ENCODE measurements at regions not wholly inside any gene's neighbourhood (a gene's known extent, or its start where the extent isn't known, plus 50 kb on each side); places are given as distances from the start of the nearest gene placed in this dataset.

DNA sequence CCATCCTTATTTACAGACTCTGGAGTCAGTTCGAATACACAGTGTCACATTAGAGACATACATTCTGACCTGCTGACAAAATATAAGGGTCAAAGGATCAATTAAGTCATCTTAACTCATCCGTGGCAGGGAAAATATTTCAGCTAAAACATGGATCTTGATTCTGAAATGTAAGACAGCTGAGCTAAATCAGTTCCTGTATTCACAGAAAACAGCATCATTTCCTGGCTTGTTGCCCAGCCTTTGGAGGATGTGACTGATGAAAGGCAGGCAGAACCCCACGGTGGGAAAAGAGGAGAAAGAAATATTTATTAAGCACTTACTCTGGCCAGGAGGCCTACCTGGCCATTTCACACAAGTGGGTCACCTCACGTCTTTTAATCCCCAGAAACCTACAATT is 101.9 kb downstream of the GAS2L3 start:
- H2AFZ ChIP-seq (ENCODE audit: low read depth, low read length) = no peak overlapping the region
- CTCF ChIA-PET = interaction anchor here (0.6 to 1.0 kb wide), 3 partner anchors 12 to 65 kb away, joined by 3 to 4 read pairs (median 3); no protein-coding TSS in a partner anchor
- peak; percentile 67 for FAIRE-seq

DNA sequence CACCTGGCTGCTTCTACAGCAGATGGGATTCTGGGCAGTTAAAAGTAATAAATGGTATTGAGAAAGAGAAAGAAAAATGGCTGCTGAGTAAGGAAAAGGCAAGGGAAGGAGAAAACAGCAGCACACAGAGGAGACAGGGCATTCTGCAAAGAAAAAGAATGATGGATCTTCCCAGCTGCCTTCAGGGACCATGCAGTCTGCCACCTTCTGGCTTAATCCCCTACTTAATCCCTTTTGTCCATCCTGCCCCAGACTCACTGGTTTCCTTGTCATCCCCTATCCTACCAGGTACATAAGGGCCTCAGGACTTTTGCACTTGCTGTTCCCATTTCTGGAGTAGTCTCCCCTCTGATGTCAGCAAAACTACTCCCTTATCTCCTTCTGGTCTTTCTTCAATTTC is 107.6 kb downstream of the GAS2L3 start:
- Histone ChIP-seq H3K9me3 (replicated peaks; ENCODE audit: control insufficient read depth, insufficient read depth, low read length) (no peaks in the 10 kb centered on the region), H3K27ac (ENCODE audit: insufficient read depth, low read depth, low read length) (no peak overlapping the region), H3K9ac (replicated peaks; ENCODE audit: extremely low read depth, insufficient read depth, low read length) (no peak overlapping the region), H2AFZ (ENCODE audit: low read depth, low read length) (no peak overlapping the region), H3K4me2 (ENCODE audit: insufficient read depth, low read length) (no peak overlapping the region), H3K27me3 (ENCODE audit: control insufficient read depth in 2 of 2, insufficient read depth in 2 of 2, low read length in 2 of 2) (peaks cover 0 to 2% of the 10 kb centered on the region in 2 experiments), H3K4me1 (ENCODE audit: control insufficient read depth, extremely low read depth, insufficient read depth, low read length) (no peaks in the 10 kb centered on the region), H3K4me3 (replicated peaks in 1 of 3; ENCODE audit: insufficient read depth in 1 of 3, low read depth in 1 of 3, low read length in 3 of 3) (no peak overlapping the region), H3K36me3 (ENCODE audit: control insufficient read depth in 2 of 2, extremely low read depth in 1 of 2, insufficient read depth in 2 of 2, low read length in 2 of 2) (no peaks in the 10 kb centered on the region), H3K79me2 (ENCODE audit: control insufficient read depth, insufficient read depth, low read length) (no peaks in the 10 kb centered on the region), H4K20me1 (replicated peaks; ENCODE audit: control insufficient read depth, extremely low read depth, insufficient read depth, low read length) (no peaks in the 10 kb centered on the region), H3K9me1 (replicated peaks; ENCODE audit: control insufficient read depth, extremely low read depth, insufficient read depth, low read length) (no peaks in the 10 kb centered on the region)
- dilution Hi-C loops (cut with MboI; ENCODE audit: extremely low pct_ligation_motif_present, low sequenced_read_pairs) = no loop called here
- ChIA-PET POLR2A (no interaction called here), CTCF (interaction anchor here (1.8 kb wide), 1 partner anchor 9 kb away, joined by 4 read pairs; no protein-coding TSS in a partner anchor)
- FAIRE-seq (no peak), DNase-seq (ENCODE audit: low read depth, low spot score) (no peak)
- intact Hi-C loops (cut with micrococcal nuclease) = no loop called here
- no TSS peak for BruUV-seq (replicated peaks)
- TF ChIP-seq MYC (IDR thresholded peaks at IDR 0.05; ENCODE audit: low read depth, low read length) (no peak), POLR2A (IDR thresholded peaks at IDR 0.05; ENCODE audit: low read depth, low read length) (no peak), JUN (IDR thresholded peaks at IDR 0.05; ENCODE audit: borderline replicate concordance, insufficient read depth, insufficient read length, low read depth) (no peak), FOS (IDR thresholded peaks at IDR 0.05; ENCODE audit: borderline replicate concordance, insufficient read depth, low read length) (no peak), EZH2 (IDR thresholded peaks at IDR 0.05; ENCODE audit: borderline replicate concordance, low read depth, low read length, severe bottlenecking) (no peak), GATA2 (IDR thresholded peaks at IDR 0.05; ENCODE audit: insufficient read depth, insufficient read length, low read depth, low read length) (no peak), POLR2AphosphoS5 (IDR thresholded peaks at IDR 0.05; ENCODE audit: insufficient read depth, low read depth, low read length) (no peak)
- TF ChIP-seq, protein P1, sequence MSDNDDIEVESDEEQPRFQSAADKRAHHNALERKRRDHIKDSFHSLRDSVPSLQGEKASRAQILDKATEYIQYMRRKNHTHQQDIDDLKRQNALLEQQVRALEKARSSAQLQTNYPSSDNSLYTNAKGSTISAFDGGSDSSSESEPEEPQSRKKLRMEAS (IDR thresholded peaks at IDR 0.05; ENCODE audit: insufficient read depth, insufficient read length) = no peak
- TF ChIP-seq, protein P2, sequence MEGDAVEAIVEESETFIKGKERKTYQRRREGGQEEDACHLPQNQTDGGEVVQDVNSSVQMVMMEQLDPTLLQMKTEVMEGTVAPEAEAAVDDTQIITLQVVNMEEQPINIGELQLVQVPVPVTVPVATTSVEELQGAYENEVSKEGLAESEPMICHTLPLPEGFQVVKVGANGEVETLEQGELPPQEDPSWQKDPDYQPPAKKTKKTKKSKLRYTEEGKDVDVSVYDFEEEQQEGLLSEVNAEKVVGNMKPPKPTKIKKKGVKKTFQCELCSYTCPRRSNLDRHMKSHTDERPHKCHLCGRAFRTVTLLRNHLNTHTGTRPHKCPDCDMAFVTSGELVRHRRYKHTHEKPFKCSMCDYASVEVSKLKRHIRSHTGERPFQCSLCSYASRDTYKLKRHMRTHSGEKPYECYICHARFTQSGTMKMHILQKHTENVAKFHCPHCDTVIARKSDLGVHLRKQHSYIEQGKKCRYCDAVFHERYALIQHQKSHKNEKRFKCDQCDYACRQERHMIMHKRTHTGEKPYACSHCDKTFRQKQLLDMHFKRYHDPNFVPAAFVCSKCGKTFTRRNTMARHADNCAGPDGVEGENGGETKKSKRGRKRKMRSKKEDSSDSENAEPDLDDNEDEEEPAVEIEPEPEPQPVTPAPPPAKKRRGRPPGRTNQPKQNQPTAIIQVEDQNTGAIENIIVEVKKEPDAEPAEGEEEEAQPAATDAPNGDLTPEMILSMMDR (IDR thresholded peaks at IDR 0.05; ENCODE audit: extremely low read depth in 1 of 2, insufficient read depth in 1 of 2, low read depth in 1 of 2, low read length in 2 of 2) = no peak

More for the DNA sequence above, 101.9 kb downstream of the GAS2L3 start:
- dilution Hi-C loops (cut with MboI; ENCODE audit: extremely low pct_ligation_motif_present, low sequenced_read_pairs) = no loop called here
- Histone ChIP-seq H3K79me2 (ENCODE audit: control insufficient read depth, insufficient read depth, low read length) (no peaks in the 10 kb centered on the region), H3K9me1 (replicated peaks; ENCODE audit: control insufficient read depth, extremely low read depth, insufficient read depth, low read length) (no peaks in the 10 kb centered on the region), H3K27ac (ENCODE audit: insufficient read depth, low read depth, low read length) (no peak overlapping the region), H3K27me3 (ENCODE audit: control insufficient read depth in 2 of 2, insufficient read depth in 2 of 2, low read length in 2 of 2) (peaks cover 0 to 3% of the 10 kb centered on the region in 2 experiments), H3K9me3 (replicated peaks; ENCODE audit: control insufficient read depth, insufficient read depth, low read length) (no peaks in the 10 kb centered on the region), H4K20me1 (replicated peaks; ENCODE audit: control insufficient read depth, extremely low read depth, insufficient read depth, low read length) (no peaks in the 10 kb centered on the region), H3K9ac (replicated peaks; ENCODE audit: extremely low read depth, insufficient read depth, low read length) (no peak overlapping the region), H3K4me3 (replicated peaks in 1 of 3; ENCODE audit: insufficient read depth in 1 of 3, low read depth in 1 of 3, low read length in 3 of 3) (no peak overlapping the region), H3K4me2 (ENCODE audit: insufficient read depth, low read length) (no peak overlapping the region), H3K4me1 (ENCODE audit: control insufficient read depth, extremely low read depth, insufficient read depth, low read length) (peaks cover 5% of the 10 kb centered on the region), H3K36me3 (ENCODE audit: control insufficient read depth in 2 of 2, extremely low read depth in 1 of 2, insufficient read depth in 2 of 2, low read length in 2 of 2) (no peaks in the 10 kb centered on the region)
- no TSS peak for BruUV-seq (replicated peaks)
- intact Hi-C loops (cut with micrococcal nuclease) = no loop called here
- POLR2A ChIA-PET = no interaction called here
- DNase-seq (ENCODE audit: low read depth, low spot score) = peak; percentile 85
- TF ChIP-seq FOS (IDR thresholded peaks at IDR 0.05; ENCODE audit: borderline replicate concordance, insufficient read depth, low read length) = peak; percentile 30
- TF ChIP-seq, protein P2 (IDR thresholded peaks at IDR 0.05; ENCODE audit: extremely low read depth in 1 of 2, insufficient read depth in 1 of 2, low read depth in 1 of 2, low read length in 2 of 2) = no peak

Measured in endothelial cell of umbilical vein (primary cell).